Nephron (organoid): ENCODE measurements at regions not wholly inside any gene's neighbourhood (a gene's known extent, or its start where the extent isn't known, plus 50 kb on each side); places are given as distances from the start of the nearest gene placed in this dataset.
A peak's percentile ranks its signal among the peaks of the same experiment; 100 is the strongest.

Experiments used
- H3K27ac Mint-ChIP-seq, 3 experiments: 2 replicates each; pipeline ENCODE4 v1.8.0; 2020; ENCODE audit warnings: mixed read lengths in 3 of 3, mild to moderate bottlenecking in 2 of 3, moderate library complexity in 1 of 3
- H3K27me3 Mint-ChIP-seq: 2 replicates; pipeline ENCODE4 v1.8.0; 2021; ENCODE audit warnings: low read depth, mild to moderate bottlenecking, moderate library complexity, mixed read lengths
- H3K36me3 Mint-ChIP-seq: 2 replicates; pipeline ENCODE4 v1.8.0; 2020; ENCODE audit warnings: low read depth, mixed read lengths
- H3K4me1 Mint-ChIP-seq: 2 replicates; pipeline ENCODE4 v1.8.0; 2020; ENCODE audit warnings: mixed read lengths
- H3K4me3 Mint-ChIP-seq, 3 experiments: 2 replicates each; pipeline ENCODE4 v1.8.0; 2020; ENCODE audit warnings: mild to moderate bottlenecking in 3 of 3, mixed read lengths in 3 of 3, moderate library complexity in 2 of 3
- H3K9me3 Mint-ChIP-seq: 2 replicates; pipeline ENCODE4 v1.8.0; 2020; ENCODE audit warnings: mixed read lengths
- TF ChIP-seq, protein P1 (sequence below), 3 experiments: fragments of 200-600 bp; sonication (generic); IDR thresholded peaks; one replicate each; pipeline ENCODE4 v1.5.0; 2021; ENCODE audit warnings: antibody characterized with exemption in 3 of 3; ENCODE audit not compliant: unreplicated experiment in 3 of 3

DNA sequence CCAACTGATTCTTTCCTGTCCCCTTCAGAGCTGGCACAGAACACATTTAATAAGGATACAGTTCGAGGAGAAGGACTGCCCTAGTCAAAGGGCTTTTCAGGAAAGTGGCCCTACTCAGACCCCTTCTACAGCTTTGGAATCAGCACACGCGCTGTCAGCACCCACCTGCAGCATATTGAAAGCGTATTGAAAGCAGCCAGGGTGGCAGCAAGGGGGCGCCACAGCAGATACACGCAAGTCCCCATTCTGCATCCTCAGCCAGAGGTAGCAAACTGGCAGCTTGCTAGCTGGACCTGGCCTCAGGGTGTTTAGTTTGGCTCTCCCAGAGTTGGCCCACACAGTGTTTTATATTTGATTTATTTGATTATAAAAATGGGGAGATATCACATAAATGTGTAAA is 101.0 kb upstream of the NT5C1B start:
- Mint-ChIP-seq H3K27ac (no peak overlapping the region), H3K36me3 (no peaks in the 10 kb centered on the region), H3K9me3 (peaks cover 9% of the 10 kb centered on the region), H3K4me3 (no peak overlapping the region), H3K4me1 (no peaks in the 10 kb centered on the region), H3K27me3 (peaks cover 3% of the 10 kb centered on the region)
- TF ChIP-seq, protein P1, sequence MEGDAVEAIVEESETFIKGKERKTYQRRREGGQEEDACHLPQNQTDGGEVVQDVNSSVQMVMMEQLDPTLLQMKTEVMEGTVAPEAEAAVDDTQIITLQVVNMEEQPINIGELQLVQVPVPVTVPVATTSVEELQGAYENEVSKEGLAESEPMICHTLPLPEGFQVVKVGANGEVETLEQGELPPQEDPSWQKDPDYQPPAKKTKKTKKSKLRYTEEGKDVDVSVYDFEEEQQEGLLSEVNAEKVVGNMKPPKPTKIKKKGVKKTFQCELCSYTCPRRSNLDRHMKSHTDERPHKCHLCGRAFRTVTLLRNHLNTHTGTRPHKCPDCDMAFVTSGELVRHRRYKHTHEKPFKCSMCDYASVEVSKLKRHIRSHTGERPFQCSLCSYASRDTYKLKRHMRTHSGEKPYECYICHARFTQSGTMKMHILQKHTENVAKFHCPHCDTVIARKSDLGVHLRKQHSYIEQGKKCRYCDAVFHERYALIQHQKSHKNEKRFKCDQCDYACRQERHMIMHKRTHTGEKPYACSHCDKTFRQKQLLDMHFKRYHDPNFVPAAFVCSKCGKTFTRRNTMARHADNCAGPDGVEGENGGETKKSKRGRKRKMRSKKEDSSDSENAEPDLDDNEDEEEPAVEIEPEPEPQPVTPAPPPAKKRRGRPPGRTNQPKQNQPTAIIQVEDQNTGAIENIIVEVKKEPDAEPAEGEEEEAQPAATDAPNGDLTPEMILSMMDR (IDR thresholded peaks at IDR 0.05; ENCODE audit: unreplicated experiment in 3 of 3): no peak

DNA sequence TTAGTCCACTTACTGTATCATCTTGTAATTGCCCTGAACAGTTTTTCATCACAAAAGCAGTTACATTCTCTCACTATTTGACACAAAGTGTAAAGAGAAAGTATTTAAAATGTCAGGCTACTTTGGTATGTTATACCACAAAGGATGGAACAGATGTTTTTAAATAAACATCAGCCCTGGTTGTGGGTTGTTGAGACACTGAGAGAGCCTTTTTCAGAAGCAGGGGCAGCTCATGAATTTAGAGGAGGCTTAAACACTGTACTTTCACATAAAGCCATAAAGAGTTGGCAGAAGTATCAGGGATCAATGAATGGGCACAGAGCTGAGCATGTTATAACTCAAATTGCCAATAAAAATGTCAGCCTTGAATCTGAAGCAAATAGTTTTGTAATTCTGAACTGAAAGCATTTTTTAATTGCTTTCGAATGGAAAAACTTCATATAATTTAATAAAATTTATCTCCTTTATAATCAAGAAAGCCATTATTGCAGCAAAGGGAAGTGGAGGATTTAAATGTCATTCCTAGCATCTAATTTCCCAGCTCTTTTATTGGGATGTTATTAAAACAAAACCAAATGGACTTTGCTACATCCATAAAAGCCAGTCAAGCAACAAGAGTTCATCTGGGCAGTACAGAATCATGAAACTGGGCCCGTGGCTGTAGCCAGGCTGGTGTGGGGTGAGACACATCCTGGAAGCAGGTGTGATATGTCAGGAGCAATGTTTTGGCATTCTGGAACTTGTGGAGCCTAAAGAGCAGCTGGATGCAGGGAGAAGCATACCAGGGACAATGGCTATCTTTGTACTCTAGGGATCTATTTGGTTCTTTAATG is 95.1 kb upstream of the NT5C1B start:
- TF ChIP-seq, protein P1 (IDR thresholded peaks at IDR 0.05; ENCODE audit: unreplicated experiment in 3 of 3): no peak
- H3K4me3 Mint-ChIP-seq: no peak overlapping the region
- H3K4me1 Mint-ChIP-seq: peaks cover 5% of the 10 kb centered on the region
- H3K9me3 Mint-ChIP-seq: no peaks in the 10 kb centered on the region
- H3K27me3 Mint-ChIP-seq: peaks cover 3% of the 10 kb centered on the region
- H3K27ac Mint-ChIP-seq: peak overlapping the region in 1 of 3 experiments; percentile 14
- H3K36me3 Mint-ChIP-seq: no peaks in the 10 kb centered on the region

DNA sequence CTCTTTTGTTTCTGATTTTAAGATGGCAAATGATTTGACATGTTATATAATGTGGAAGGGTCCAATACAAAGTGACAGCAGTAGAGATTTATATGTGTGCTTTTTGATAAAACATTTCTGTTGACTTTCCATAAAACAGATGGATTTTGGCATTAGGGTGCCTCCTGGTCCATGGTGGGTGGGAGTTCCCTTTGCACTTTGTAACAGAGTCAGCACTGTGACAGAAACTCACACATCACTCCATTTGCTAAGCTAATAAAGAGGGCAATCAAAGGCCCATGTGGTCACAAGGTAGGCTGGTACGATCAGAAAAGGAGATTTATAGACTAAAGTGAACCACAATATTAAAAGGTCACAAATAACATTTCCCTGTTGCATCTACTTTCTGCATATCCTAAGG is 93.3 kb upstream of the NT5C1B start:
- TF ChIP-seq, protein P1 (IDR thresholded peaks at IDR 0.05; ENCODE audit: unreplicated experiment in 3 of 3): no peak
- no peak overlapping the region for H3K27ac Mint-ChIP-seq

DNA sequence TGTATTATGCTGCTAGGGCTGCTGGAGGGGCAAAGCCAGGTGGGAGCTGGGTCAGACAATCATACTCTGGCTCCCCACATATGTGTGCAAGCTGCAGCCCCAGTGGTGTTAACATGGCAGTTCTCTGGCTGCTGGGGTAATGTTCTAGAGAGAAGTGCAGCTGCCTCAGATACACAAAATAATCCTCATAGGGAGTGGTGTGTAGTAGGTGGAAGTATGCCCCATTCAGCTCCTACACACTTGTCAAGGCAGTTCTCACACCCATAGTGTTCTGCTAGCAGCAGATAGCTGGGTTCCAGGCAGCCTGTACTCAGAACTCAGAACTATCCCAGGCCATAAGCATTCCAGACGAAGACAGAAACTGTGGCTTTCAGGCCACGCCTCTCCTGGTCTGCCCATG is 87.9 kb upstream of the NT5C1B start:
- Mint-ChIP-seq H3K36me3 (peaks cover 3% of the 10 kb centered on the region), H3K4me1 (no peaks in the 10 kb centered on the region), H3K9me3 (peaks cover 27% of the 10 kb centered on the region), H3K27ac (no peak overlapping the region), H3K27me3 (no peaks in the 10 kb centered on the region), H3K4me3 (no peak overlapping the region)
- TF ChIP-seq, protein P1 (IDR thresholded peaks at IDR 0.05; ENCODE audit: unreplicated experiment in 3 of 3): no peak

More for the DNA sequence above, 93.3 kb upstream of the NT5C1B start:
- Mint-ChIP-seq H3K4me3 (no peak overlapping the region), H3K4me1 (peaks cover 5% of the 10 kb centered on the region), H3K9me3 (no peaks in the 10 kb centered on the region), H3K36me3 (no peaks in the 10 kb centered on the region), H3K27me3 (no peaks in the 10 kb centered on the region)

DNA sequence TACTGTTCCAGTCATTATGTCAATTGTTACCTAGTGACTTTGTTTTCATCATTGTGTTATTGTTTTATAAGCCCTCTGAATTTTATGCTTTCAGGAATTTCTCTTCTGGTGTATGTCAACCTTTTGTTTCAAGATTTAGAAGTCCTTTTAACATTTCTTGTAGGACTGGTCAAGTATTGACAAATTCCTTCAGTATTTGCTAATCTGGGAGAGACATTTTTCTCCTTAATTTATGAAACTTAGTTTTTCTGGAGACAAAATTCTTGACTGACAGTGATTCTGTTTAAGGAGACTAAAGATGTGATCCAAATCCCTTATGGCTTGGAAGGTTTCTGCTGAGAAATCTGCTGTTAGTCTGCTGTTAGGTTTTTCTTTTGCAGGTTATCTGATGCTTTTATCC is 84.9 kb upstream of the NT5C1B start:
- Mint-ChIP-seq H3K36me3 (peaks cover 3% of the 10 kb centered on the region), H3K27ac (no peak overlapping the region), H3K9me3 (peaks cover 42% of the 10 kb centered on the region), H3K4me1 (no peaks in the 10 kb centered on the region), H3K27me3 (no peaks in the 10 kb centered on the region), H3K4me3 (no peak overlapping the region)
- TF ChIP-seq, protein P1 (IDR thresholded peaks at IDR 0.05; ENCODE audit: unreplicated experiment in 3 of 3): no peak

DNA sequence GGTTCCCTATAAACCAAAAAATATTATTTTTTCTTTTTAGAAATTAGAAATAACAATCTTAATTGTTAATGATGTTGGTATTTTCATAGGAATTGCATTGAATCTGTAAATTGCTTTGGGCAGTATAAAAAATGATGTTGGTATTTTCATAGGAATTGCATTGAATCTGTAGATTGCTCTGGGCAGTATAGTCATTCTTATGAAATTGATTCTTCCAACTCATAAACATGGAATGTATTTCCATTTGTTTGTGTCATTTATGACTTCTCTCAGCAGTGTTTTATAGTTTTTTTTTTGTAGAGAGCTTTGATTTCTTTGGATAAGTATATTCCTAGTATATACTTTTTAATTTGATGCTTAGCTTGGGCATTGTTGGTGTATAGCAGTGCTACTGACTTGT is 82.0 kb upstream of the NT5C1B start:
- H3K4me1 Mint-ChIP-seq: peaks cover 6% of the 10 kb centered on the region
- peaks cover 42% of the 10 kb centered on the region for H3K9me3 Mint-ChIP-seq
- H3K27me3 Mint-ChIP-seq: no peaks in the 10 kb centered on the region
- TF ChIP-seq, protein P1 (IDR thresholded peaks at IDR 0.05; ENCODE audit: unreplicated experiment in 3 of 3): no peak
- H3K27ac Mint-ChIP-seq: no peak overlapping the region
- peaks cover 7% of the 10 kb centered on the region for H3K36me3 Mint-ChIP-seq
- no peak overlapping the region for H3K4me3 Mint-ChIP-seq
